ENCODE measurements at regions not wholly inside any gene's neighbourhood (a gene's known extent, or its start where the extent isn't known, plus 50 kb on each side); places are given as distances from the start of the nearest gene placed in this dataset.
"Not testable (repeated sequence)": the region's sequence is repeated elsewhere in the genome, so short reads cannot be mapped to it uniquely, and the experiment has no call there.

- intact Hi-C loops (cut with DNase I), result no loop called here
- DNase-seq, result no peak
Measured at GRCh38 chr1:189150624-189151023, 1327.0 kb downstream of the BRINP3 start.

DNA sequence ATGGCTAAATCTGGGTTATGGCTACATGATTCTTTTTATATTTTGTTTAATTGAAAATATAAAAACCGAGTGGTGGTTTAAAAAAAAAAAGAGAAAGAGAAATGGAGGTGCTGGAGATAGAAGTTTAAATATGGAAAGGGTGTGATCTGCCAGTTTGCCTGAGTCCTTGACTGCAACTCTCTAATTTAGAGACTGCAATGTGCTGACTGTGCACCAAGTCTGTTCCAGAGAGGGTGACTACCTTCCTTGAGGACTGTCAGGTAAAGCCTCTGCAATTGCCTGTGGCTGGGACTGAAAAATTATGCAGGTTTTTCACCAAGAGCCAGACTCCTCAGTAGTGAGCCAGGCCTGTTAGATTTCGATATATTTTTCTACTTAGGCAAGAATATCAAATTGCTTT is 1326.3 kb downstream of the BRINP3 start:
- intact Hi-C loops (cut with DNase I), result no loop called here
- DNase-seq, result no peak

DNA sequence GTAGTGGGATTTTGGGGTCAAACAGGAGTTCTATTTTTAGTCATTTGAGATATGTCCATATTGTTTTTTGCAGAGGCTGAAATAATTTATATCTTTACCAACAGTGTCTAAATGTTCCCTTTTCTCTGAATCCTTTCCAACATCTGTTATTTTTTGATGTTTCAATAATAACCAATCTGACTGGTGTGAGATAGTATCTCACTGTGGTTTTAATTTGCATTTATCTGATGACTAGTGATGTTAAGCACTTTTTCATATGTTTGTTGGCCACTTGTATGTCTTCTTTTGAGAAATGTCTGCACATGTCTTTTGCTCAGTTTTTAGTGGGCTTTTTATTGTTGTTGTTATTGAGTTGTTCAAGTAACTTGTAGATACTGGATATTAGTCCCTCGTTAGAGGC is 1325.0 kb downstream of the BRINP3 start:
- intact Hi-C loops (cut with DNase I), result no loop called here
- DNase-seq, result no peak

GRCh38 chr1:189158155-189158554 is 1319.5 kb downstream of the BRINP3 start:
- intact Hi-C loops (cut with DNase I), result no loop called here
- no peak for DNase-seq

DNA sequence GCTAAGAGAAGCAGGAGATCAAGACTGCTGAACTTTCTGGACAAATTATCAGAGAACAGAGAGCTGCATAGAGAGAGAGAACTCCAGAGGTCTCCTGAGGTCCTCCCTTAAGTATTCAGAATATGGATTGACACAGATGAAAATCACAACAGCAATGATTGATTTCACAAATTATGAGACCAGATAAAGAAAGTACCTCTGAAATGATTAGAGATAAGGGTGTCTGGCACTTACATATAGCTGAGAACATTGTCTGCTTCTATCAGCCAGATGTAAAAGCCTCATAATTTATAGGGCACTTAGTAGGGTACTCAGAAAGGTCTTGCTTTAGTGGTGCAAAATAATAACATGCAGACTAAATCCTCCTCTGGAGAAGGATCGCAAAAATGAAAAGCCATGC is 1301.8 kb downstream of the BRINP3 start:
- intact Hi-C loops (cut with DNase I), result no loop called here
- DNase-seq, result no peak

GRCh38 chr1:189180057-189180456 is 1297.6 kb downstream of the BRINP3 start:
- intact Hi-C loops (cut with DNase I), result no loop called here
- DNase-seq, result no peak

DNA sequence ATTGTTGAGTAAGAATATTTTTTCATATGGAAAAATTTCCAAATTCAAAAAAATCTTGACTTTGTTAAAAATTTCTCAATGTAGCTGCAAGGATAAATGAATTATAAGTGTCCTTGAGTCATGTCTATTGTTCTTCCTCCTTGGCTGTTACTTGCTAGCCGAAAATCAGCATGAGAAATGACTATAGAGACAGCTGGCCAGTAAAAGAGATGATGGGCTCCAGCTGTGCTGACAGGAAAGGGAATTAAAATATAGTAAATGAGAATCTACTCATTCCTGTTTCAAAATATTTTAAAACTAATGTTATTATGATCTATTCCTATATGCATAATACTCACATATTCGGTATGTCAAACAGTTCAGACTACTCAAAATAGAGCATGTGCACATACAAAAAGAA is 1292.6 kb downstream of the BRINP3 start:
- intact Hi-C loops (cut with DNase I), result no loop called here
- DNase-seq, result no peak

- intact Hi-C loops (cut with DNase I), result no loop called here
- DNase-seq, result no peak
Measured at GRCh38 chr1:189192741-189193520, 1284.7 kb downstream of the BRINP3 start.

- no peak for DNase-seq
- intact Hi-C loops (cut with DNase I), result no loop called here
Measured at GRCh38 chr1:189205863-189206262, 1271.8 kb downstream of the BRINP3 start.

GRCh38 chr1:189206617-189207016 is 1271.0 kb downstream of the BRINP3 start:
- intact Hi-C loops (cut with DNase I), result no loop called here
- DNase-seq, result no peak

DNA sequence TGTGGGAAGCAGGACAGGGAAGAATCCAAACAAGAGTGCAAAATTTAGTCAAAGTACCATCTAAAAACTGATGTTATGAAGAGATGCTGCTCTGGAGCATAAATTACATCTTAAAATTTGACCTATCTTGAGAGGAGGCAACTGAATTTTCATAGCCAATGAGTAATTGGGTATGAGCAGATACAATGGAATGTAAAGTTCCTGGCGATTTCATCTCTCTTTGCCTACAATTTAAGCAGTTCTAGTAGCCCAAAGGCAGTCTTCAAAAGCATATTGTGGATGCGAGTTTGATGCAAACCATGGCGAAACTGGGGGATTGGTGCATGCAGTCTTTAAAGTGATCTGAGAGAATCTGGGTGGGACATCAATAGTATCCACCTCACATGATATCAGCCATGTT is 1265.9 kb downstream of the BRINP3 start:
- DNase-seq, result no peak
- intact Hi-C loops (cut with DNase I), result no loop called here

DNA sequence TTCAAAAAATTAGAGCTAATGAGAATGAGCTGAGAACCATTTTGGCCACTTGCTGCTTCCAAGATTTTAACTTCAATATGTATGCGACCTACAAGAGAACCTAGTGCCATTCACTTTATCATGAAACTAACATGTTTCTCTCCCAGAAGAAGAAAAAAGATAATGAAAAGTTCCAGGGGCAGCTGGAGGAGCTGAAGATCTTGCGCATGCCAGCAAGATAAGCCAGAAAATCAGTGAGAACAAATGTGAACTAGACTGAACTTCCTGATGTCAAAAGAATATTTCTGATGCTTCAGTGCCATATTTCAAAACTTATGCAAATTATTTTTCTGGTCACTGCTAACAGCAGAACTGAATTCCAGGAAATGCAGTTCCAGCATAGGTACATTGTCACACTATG is 1265.1 kb downstream of the BRINP3 start:
- DNase-seq, result no peak
- intact Hi-C loops (cut with DNase I), result no loop called here

DNA sequence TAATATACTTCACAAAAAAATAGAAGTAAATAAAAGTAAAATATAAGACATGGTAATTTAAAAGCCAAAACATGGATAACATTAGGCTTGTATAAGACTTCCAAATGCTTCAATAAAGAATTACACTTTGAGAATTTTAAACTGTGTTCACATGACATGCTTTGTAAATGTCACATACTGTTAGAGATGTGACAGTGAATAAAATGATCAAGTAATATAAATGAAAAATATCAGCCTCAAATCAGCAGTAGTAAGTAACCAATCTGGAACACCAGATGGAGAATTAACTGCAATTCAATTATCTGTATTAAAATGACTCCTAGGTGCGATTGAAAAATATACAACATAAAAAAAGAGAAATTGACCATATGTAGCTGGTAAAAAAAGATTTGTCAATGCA is 1260.8 kb downstream of the BRINP3 start:
- intact Hi-C loops (cut with DNase I), result no loop called here

GRCh38 chr1:189217646-189218045 is 1260.0 kb downstream of the BRINP3 start:
- intact Hi-C loops (cut with DNase I), result no loop called here
- no peak for DNase-seq

More for the DNA sequence above, 1260.8 kb downstream of the BRINP3 start:
- DNase-seq, result no peak

DNA sequence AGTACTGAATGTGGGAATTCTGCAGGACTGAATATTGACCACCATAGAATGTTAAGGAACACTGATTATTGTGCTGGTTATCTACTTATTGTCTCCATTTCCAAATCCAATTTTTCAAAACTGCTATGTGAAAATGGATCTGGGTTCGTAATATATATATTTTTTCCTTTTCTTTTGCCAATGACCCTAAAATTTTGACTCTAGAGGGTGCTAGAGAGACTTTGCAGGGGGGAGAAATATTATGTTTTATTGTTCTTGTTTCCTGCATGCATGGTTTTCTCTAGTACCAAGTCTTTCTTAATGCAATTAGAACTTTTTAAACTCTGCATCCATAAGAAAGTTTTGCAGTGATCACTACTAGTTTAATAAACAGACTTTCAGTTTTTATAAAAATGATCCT is 1256.9 kb downstream of the BRINP3 start:
- intact Hi-C loops (cut with DNase I), result no loop called here
- DNase-seq, result no peak

DNA sequence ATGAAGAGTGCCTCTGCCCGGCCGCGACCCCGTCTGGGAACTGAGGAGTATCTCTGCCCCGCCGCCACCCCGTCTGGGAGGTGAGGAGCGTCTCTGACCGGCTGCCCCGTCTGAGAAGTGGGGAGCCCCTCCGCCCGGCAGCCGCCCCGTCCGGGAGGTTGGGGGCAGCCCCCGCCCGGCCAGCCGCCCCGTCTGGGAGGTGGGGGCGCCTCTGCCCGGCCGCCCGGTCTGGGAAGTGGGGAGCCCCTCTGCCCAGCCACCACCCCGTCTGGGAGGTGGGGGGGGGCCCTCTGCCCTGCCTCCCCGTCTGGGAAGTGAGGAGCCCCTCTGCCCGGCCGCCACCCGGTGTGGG is 1251.9 kb downstream of the BRINP3 start:
- peak in 1 of 10 donors; percentile 53 for DNase-seq
- intact Hi-C loops (cut with DNase I), result not testable (repeated sequence)

DNA sequence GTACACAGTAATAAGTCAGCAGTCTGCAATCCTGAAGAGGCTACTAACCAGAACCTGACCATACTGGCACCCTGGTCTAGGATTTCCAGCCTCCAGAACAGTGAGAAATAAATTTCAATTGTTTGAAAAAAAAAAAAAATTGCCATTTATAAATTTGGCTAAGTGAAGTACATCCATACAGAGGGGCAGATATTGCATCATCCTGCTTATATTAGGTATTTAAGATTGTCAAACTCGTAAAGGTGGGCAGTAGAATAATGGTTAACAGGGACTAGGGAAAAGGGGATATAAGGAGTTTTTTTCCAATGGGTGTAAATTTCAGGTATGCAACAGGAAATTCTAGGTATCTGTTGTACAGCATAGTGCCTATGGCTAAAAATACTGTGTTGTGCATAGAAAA is 1250.9 kb downstream of the BRINP3 start:
- intact Hi-C loops (cut with DNase I), result no loop called here

DNA sequence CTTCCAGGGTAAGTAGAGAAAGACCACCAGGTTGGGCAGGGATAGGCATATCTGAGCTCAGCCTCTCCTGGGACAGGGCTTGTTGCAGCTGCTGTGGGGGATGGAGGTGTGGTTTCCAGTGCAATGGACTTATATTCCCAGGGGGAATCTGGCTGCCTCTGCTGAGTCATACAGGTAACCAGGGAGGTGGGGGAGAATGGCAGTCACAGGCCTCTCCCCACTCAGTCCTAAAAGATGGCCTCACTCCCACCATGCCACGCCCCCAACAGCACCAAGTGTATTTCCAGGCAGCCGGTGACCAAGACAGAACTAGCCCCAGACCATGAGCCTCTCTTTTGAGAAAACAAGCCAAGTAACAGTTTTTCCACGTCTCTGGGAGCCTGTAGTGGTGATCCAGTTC is 1240.7 kb downstream of the BRINP3 start:
- intact Hi-C loops (cut with DNase I), result no loop called here
- DNase-seq, result peak in 1 of 10 donors; percentile 35

More for the DNA sequence above, 1250.9 kb downstream of the BRINP3 start:
- DNase-seq, result no peak

DNA sequence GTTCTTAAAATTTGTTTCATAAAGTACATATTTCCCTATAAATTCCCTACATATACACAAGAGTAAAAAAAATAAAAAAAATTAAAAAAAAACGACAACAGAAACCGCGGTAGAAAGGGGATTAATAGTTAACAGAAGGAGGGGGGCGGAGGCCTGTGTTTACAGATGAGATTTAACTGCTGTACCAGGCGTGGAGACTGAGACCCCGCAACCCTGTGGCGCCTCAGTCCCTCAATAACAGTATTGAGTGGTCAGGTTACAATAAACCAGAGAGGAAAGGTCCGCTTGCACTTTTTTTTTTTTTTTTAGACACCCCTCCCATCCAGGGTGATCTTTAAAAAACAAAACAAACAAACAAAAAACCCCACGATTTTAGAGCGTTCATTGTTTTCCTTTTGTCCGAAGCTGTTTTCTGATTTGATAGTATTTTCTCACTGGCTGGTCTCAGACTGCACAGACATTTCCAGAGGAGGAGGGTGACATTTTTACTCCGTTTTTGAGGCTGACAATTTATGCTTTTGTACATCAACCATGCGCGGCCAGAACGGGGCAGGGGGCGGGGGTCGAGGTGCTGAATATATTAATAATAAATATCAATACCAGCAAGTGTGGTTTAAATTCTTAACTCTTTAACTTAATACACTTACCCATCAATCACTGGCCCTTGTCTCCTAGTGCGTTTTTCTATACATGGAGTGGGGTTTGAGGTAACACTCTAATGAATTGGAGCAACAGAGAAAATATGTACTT is 1223.9 kb downstream of the BRINP3 start:
- intact Hi-C loops (cut with DNase I), result no loop called here
- DNase-seq, result peak in 1 of 10 donors; percentile 63

DNA sequence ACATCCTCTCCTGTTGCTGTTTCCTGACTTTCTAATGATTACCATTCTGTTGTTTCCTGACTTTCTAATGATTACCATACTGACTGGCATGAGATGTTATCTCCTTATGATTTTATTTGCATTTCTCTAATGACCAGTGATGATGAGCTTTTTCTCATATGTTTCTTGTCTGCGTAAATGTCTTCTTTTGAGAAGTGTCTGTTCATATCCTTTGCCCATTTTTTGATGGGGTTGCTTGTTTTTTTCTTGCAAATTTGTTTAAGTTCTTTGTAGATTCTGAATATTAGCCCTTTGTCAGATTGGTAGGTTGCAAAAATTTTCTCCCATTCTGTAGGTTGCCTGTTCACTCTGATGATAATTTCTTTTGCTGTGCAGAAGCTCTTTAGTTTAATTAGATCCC is 1216.5 kb downstream of the BRINP3 start:
- DNase-seq; intact Hi-C loops (cut with DNase I): not testable (repeated sequence)

DNA sequence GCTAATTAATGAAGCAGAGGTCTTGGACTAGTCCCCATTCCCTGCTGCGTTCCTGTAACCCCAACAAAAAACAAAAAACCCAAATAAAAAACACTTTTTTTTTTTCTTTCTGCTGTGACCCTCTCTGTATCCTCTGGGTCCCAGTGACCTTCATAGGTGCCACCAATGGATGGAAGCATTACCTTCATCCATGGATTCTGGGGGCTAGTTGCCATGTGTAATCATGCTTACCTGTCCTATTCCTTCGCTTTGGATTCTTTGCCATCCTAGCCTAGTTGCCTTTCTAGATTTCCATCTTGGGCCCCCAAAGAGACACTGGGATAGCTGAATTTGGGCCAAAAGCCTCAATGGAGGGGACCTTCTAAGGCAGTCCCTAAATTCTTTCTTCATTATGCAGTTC is 1208.7 kb downstream of the BRINP3 start:
- DNase-seq, result no peak
- intact Hi-C loops (cut with DNase I), result no loop called here

DNA sequence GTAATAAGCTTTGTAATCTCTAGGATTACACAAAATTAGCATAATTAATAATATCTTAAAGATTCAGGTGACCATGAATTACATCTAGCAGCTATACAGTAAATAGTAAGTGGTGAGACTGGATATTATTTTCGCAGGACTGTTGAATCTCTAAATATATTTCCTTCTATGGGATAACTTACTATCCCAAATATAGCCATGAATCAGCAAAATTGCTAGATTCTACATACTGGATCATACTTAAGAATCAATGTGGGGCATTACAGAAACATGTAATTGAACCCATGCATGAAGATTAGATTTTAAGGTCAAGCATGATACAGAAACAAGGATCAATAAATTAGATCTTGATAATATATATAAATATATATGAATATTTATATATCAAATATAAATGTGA is 1203.4 kb downstream of the BRINP3 start:
- DNase-seq, result no peak
- intact Hi-C loops (cut with DNase I), result no loop called here
